Posterior cingulate gyrus (tissue), 11 donors: ENCODE measurements at regions not wholly inside any gene's neighbourhood (a gene's known extent, or its start where the extent isn't known, plus 50 kb on each side); places are given as distances from the start of the nearest gene placed in this dataset.
A peak's percentile ranks its signal among the peaks of the same experiment; 100 is the strongest.

ENCODE experiments used
- DNase-seq, 10 donors: peaks; one replicate each; pipeline versions ENCODE4 v3.0.0 to v3.0.0-alpha.2; 2020 to 2021; ENCODE audit warnings: mixed read lengths in 3 of 10
- intact Hi-C: fragments of 100-400 bp; cut with DNase I; formaldehyde crosslinking; loops from one replicate; pipeline ENCODE4 v1.15.1; 2023

- intact Hi-C loops, result no loop called here
- DNase-seq, result no peak
Observed at GRCh38 chr18:69215161-69215560, 185.5 kb upstream of the DOK6 start.

DNA sequence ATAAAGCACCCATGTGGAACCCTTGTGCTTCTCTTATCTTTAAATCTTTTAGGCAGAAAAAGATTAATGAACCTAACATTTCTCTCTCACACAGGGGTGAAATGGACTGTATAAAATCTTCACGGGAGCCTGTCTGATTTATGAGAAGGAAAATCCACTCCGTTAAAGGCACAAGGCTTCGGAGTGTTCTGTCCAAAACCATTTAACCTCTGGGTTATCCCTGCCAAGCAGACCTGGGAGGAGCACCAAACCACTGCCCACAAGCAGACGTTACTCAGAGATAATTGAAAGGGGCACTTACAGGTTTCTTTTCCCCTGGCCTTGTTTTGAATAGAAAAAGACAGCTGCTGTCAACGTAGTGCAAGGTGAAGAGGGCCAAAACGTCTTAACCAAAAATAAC is 184.4 kb upstream of the DOK6 start:
- intact Hi-C loops, result no loop called here
- no peak for DNase-seq

- intact Hi-C loops, result no loop called here
- DNase-seq, result no peak
Observed at GRCh38 chr18:69217196-69218000, 183.3 kb upstream of the DOK6 start.

DNA sequence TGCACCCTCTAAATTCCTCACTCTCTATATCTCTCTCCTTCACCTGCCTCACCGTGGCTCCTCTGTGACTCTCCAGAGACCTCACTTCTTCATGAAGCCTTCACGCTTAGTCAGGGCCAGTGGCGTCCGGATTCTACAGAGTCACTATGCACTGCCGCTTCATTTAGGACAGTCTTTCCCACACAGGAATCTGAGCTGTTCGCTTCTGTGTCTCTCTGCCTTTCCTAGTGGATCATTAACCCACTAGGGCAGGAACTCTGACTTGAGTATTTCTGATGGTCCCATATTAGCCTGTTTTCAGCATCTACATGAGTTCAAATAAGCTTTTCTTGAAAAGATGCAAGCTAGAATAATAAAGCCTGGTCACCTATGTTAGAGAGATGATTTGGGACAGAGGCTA is 180.2 kb upstream of the DOK6 start:
- intact Hi-C loops, result no loop called here
- DNase-seq, result no peak

GRCh38 chr18:69222089-69222488 is 178.6 kb upstream of the DOK6 start:
- peak in 1 of 10 donors; percentile 59 for DNase-seq
- intact Hi-C loops, result no loop called here

DNA sequence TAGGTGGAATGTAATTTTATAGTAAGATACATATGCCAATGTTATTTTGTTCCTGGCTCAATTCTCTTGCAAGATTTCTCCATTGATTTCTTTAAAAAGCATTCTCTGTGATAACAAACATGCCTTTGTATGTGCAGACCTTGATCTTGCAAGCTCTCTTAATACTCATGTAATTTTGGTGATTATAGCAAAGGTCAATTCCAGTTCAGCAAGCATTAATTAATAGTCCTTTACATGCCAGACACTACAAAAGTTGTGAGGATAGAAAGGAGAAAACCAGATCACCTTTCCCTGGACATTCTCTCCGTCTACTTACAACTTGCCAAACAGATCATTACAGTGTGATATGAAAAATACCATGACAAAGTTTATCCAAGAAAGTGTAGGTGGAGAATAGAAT is 173.7 kb upstream of the DOK6 start:
- intact Hi-C loops, result no loop called here
- no peak for DNase-seq

DNA sequence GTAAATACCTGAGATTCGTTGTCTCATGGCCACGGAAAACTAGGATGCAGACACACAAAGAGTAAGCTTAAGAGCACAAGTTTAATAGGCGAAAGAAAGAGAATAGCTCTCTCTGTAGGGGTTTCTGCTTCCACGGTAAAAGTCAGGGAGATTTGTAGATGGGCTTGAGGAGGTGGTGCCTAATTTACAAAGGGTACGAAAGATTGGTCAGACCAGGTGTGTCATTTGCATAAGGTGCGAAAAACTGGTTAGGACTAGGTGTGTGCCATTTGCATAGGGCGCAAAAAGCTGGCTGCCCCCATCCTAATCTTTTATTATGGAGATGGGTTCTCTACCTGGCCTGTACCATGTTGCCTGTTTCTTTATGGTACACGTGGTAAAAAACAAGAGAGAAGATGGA is 170.5 kb upstream of the DOK6 start:
- intact Hi-C loops, result no loop called here

GRCh38 chr18:69233465-69234054 is 167.1 kb upstream of the DOK6 start:
- intact Hi-C loops, result no loop called here

More for the DNA sequence above, 170.5 kb upstream of the DOK6 start:
- DNase-seq, result no peak

DNA sequence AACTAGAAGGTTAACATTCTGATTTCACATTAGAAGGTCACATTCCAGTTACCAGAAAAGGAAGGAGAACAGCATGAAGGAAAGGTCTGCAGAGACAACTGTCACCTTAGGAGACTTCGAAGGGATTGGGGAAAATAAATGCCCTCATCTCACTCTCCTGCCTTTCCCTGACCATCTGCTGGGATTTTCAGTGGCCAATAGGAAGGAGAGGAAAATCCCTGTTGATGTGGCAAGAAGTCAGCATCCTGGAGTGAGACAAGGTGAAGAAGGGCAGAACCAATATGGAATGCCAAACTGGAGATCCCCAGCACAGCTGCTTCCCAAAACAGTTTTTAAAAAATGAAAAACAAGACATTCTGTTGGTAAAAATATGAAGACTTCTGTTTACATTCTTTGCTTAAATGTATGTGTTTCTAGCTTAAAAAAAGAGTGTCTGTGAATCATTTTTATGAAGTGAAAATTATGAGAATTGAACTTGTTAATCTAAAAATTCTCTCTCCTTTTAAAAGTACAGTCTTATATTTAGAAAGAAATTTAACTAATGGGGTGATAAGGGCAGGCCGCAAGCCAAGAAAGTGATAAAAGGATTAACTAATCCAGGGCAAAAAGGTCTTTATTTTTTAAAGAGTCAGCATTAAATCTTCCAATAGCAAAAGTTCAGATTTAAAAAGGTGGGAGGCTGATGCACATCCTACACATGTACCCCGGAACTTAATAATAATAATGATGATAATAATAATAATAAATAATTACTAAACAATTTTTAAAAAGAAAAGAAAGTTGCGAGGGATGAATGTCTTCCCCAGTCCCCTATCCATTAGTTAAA is 160.6 kb upstream of the DOK6 start:
- intact Hi-C loops, result no loop called here
- no peak for DNase-seq

More at GRCh38 chr18:69233465-69234054, 167.1 kb upstream of the DOK6 start:
- no peak for DNase-seq

DNA sequence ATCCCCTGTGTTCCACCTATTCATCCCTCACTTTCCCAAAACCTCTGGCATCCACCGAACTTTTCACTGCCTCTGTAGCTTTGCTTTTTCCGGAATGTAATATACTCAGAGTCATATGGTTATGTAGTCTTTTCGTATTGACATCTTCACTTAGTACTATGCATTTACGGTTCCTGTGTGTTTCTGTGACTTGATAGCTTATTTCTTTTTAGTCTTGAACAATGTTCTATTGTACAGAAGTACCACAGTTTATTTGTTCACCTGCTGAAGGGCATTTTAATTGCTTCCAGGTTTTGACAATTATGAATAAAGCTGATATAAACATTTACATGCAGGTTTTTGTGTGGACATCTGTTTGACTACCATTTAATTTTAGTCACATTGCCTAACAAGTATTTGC is 154.7 kb upstream of the DOK6 start:
- DNase-seq, result no peak
- intact Hi-C loops, result no loop called here

DNA sequence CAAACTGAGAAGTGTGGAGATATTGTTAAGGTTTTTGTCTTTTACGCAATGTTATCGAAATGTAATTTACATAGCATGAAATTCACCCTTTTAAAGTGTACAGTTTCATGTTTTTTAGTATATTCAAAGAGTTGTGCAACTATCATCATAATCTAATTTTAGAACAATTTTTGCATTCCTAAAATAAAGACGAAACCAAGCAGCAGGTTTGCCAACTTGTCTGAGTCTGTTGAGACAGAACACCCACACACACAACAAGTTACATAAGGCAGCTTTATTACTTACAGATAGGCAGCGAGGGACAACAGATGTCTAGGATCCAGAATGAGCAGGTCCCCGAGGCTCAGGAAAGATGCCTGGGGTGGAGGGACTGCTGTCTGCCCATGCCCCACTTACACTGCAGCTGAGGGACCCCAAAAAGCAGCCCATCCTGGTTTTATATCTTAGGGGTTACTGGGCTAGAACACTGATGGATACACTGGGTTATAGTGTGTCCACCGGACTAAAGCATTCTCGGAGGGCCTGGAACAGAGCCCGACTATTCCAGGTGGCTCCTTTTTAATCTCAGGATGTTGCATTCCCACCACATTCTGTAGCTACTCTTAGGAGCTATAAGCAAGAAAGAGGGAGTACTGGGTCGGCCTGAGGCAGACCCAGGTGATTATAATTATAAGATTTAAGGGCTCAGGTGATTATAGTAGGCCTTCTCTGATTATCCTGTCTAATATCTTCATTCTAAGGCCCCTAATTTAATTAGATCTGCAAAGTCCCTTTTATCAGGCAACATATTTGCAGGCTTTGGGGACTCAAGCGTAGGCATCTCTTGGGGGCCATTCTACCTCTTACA is 150.2 kb upstream of the DOK6 start:
- intact Hi-C loops, result no loop called here
- DNase-seq, result peak in 2 of 10 donors; percentile 2 to 33

DNA sequence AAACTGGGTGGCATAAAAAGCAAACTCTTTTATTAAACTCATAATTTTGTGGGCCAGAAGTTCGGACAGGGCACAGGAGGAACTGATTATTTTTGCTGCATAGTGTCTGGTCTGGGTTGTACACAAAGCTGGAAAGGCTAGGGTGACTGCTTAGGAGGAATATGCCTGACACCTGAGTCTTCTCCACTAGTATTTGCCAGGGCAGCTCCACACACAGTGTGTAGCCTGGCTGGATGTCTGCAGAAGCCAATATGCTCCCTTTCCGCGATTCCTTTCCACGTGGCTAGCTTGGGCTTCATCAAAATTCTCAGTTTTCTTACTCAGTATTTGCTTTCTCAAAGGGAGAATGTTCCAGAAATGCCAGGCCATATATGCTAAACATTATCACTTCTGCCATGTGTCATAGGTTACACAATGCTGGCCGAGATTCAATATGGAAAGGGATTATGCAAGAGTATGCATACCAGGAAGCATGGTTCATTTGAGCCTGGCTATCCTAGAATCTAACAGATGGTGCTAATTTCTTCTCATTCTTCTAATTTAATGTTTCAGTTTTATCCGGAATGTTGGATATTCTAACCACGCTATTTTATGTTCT is 142.7 kb upstream of the DOK6 start:
- DNase-seq, result no peak
- intact Hi-C loops, result no loop called here

DNA sequence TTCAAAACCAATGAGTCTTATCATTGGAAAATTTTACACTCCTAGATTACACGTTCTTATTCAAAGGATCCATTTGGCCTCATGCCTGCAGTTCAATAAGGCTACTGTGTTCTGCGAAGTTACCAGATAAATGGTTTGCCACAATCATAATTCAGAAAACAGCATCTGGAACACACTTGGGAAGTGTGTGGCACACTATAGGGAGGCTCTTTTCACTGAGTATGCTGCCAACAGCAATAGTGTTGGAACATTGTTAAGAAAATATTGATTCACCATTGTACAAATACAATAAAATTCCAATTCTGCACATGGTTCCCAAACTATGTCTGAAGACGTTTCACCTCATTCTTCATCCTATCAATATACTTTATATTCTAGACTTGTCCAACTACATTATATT is 141.4 kb upstream of the DOK6 start:
- no peak for DNase-seq
- intact Hi-C loops, result no loop called here

GRCh38 chr18:69261406-69261805 is 139.3 kb upstream of the DOK6 start:
- intact Hi-C loops, result no loop called here

GRCh38 chr18:69265656-69266055 is 135.0 kb upstream of the DOK6 start:
- no peak for DNase-seq
- intact Hi-C loops, result no loop called here

More at GRCh38 chr18:69261406-69261805, 139.3 kb upstream of the DOK6 start:
- DNase-seq, result no peak

DNA sequence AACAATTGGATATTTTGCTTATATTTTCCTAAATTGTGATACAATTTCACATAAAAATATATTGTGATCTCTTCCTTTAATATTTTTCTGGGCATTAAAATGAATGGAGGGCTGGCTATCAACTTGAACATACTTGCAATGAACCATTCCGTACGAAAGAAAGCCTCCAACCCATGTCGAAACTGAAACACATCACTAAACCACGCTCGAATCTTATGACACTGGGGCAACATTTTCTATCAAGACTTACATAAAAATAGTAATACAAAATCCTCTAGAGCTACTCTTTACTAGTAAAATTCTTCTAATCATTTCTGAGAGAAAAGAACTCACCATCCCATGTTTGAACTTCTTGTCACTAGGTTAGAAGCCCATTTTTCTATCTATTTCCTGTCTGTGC is 132.8 kb upstream of the DOK6 start:
- intact Hi-C loops, result no loop called here
- DNase-seq, result no peak

- no peak for DNase-seq
- intact Hi-C loops, result no loop called here
Observed at GRCh38 chr18:69282371-69282770, 118.3 kb upstream of the DOK6 start.

- DNase-seq, result no peak
- intact Hi-C loops, result no loop called here
Observed at GRCh38 chr18:69291044-69291443, 109.6 kb upstream of the DOK6 start.

GRCh38 chr18:69291755-69292154 is 108.9 kb upstream of the DOK6 start:
- no peak for DNase-seq
- intact Hi-C loops, result no loop called here

GRCh38 chr18:69300185-69300584 is 100.5 kb upstream of the DOK6 start:
- intact Hi-C loops, result no loop called here
- no peak for DNase-seq
